Ovary (tissue), 1 donor: ENCODE measurements at regions not wholly inside any gene's neighbourhood (a gene's known extent, or its start where the extent isn't known, plus 50 kb on each side); places are given as distances from the start of the nearest gene placed in this dataset. TPM values are rescaled to one million over a fixed set of nuclear protein-coding genes. Genes with fewer than 3 reads are reported as not detected.

ENCODE experiments used
- small RNA-seq: library from RNA; depleted of rRNA; stranded (forward); fragments of <200 nt; gene quantifications from one replicate; pipeline ENCODE3, GENCODE V24; 2016

Small RNA genes lying in the stretch of these regions (small RNA-seq; reads per million reads assigned to genes)
- gene CFTRP3 (not detected), gene MLLT10P1 (not detected), gene RF00019 (not detected)
